HG02973 (cell line): ENCODE measurements at regions not wholly inside any gene's neighbourhood (a gene's known extent, or its start where the extent isn't known, plus 50 kb on each side); places are given as distances from the start of the nearest gene placed in this dataset.

ENCODE experiments used
- ATAC-seq: cut with Tn5 transposase; IDR thresholded peaks from one replicate; pipeline ENCODE4 v1.9.1; 2021; ENCODE audit warnings: moderate library complexity; ENCODE audit not compliant: unreplicated experiment

DNA sequence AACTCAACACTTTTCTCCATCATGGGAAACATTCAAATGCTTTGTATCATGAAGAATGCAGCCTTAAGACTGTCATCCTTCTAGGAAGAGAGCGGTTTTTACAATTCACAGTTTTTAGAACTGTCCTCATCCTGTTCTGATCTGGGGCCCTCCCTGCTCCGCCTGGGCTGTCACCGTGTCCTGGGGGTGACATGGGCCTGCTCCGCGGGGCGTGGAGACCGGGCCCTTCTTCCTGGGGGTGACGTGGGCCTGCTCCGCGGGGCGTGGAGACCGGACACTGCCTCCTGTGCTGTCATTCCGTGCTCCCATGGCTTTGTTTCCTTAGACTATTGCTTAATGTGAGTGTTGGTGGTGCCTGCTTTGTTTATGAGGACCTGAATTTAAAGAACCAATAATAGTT, 122.8 kb downstream of the TMEM18 start:
- no peak for ATAC-seq

DNA sequence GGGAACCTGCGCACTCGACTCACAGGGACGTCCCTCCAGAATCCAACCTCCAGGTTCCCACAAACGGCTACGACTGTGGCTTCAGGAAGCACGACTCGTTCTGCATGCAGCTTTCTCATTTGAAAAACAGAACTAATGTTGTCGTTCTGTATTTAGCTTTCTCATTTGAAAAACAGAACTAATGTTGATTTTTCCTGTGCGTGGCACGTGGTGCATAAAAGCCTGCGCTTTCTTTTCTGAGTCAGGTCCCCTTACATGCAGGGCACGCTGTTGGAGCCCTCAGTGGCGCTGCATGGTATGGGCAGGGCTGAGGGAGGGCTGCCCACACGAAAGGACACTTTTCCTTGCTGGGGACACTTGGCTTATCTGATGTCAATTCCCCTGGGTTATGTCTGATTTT, 124.3 kb downstream of the TMEM18 start:
- ATAC-seq, result no peak

- ATAC-seq, result no peak
These were observed 125.6 kb downstream of the TMEM18 start for GRCh38 chr2:551621-552020.

DNA sequence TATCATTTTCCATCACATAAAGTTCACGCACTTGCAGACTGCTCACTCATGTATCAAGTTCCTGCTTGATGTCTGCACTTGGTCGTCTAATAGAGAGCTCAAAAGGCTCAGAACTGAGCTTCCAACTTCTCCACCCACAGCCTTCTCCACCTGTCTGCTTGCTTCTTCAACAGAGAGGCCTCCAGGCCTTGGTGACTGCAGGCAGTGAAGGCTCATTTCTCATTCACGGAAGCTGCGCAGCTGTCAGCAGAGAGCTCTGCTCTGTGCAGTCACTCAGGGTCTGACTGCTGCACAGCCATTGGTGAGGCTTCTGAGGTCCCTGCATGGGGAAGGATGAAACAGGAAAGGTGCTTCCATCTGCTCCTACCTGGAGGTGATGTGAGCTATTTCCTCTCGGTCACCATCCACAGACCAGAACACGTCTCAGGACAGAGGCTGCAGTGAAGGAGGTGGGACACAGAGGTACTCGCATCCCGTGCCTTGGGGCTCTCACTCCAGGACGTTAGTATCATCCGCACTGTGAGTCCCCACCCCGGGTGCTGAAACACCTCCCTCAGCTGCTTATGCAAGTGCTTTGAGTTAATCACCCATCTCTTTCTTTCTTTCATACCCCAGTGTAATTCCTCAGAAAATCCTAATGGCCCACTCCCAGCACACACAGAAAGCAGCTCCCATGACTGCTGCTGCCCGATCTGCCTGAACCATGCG, 126.2 kb downstream of the TMEM18 start:
- ATAC-seq, result no peak

DNA sequence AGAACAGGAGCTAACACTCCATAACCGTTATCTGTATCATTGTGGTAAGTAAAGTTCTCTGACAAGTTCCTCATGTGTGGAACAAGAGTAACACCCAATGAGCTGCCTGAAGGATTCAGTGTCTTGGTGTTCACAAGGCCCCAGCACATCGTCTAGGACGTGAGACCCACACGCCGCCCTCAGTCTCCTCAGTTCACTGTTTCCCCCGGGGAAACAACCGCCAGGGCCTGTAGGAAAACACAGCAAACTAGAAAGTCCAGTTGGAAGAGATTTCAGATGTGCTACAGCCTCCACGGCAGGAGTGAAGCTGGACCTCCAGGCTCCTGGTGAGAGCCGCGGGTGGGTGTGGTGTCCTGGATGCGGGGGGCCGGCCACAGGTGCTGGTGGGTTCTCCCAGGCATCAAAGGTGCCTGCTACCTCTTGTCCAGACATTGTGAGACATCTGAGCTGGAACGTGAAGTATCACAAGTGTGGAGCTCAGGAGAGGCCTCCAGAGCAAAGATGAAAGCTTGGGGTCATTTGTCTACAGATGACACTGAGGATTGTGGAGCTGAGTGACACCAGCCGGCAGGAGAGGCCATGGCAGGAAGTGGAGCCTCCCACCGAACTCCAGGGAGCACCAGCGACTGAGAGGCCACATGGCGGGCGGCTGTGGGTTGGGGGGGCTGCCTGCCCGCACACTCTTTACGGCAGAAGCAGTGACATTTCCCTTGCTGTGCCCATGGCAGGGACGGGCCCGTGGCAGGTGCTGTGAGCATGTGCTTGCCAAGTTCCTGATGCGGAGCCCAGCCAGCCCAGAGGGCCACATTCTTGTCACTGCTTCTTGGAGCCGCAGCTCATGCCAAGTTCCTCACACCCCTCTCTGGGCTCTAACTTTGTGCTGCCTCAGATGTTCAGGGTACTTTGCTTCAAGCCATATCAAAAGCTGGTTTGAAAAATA, 131.2 kb downstream of the TMEM18 start:
- ATAC-seq, result no peak

DNA sequence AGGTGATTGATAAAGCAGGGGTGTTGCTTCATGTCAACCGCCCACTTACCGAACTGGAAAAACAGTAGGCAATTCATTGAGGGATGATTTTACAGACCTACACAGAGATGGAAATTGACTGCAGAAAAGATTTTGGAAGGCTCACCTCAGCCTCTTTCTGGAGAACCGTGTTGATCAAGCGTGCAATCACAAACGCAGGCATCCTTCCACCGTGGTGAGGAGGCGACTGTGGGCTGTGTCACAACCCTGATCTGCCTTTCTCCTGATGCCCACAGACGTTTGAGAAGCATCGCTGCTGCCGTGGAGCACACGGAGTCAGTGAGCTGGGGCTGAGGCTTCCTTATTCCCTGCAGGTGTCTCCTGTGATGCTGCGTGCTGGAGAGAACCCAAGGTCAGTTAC, 132.0 kb downstream of the TMEM18 start:
- ATAC-seq, result no peak

DNA sequence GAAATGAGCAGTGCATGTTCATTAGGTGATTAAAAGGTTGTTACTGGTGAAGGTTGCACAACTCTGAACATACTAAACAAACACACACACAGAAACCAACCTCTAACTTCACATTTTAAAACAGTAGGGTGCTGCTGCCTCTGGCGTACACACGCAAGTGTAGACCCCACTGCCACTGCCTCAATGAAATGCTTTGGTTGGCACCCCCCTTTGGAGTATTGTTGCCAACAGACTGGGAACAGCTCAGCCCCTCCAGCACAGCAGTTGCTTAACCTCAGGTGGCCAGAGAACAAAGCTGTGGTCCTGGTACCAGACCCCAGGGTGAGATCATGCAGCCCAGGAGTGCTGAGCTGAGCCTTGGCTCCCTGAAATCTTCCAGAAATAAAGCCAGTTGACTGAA, 138.6 kb downstream of the TMEM18 start:
- ATAC-seq, result no peak

- no peak for ATAC-seq
These were observed 142.0 kb downstream of the TMEM18 start for GRCh38 chr2:535222-535621.

GRCh38 chr2:529852-530251, 147.4 kb downstream of the TMEM18 start:
- no peak for ATAC-seq

- no peak for ATAC-seq
These were observed 147.8 kb downstream of the TMEM18 start for GRCh38 chr2:529424-529823.

DNA sequence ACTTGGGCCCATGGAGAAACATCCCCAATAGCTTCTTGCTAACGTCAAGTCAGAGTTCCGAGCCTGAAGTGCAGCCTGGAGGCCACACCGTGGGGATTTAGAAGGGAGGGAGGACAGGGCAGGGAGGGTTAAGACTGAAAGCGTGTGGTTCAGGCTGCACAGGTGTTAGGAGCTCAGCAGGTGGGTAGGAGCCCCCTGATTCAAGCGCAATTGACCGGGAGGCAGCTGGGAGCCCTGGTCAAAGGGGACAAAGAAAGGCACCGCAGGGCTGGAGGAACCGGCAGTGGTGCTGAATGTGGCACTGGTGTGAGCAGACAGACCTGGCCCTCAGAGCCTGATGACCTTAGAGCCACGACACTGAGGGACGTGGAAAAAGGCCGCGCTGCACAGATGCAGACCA, 149.6 kb downstream of the TMEM18 start:
- ATAC-seq, result no peak

DNA sequence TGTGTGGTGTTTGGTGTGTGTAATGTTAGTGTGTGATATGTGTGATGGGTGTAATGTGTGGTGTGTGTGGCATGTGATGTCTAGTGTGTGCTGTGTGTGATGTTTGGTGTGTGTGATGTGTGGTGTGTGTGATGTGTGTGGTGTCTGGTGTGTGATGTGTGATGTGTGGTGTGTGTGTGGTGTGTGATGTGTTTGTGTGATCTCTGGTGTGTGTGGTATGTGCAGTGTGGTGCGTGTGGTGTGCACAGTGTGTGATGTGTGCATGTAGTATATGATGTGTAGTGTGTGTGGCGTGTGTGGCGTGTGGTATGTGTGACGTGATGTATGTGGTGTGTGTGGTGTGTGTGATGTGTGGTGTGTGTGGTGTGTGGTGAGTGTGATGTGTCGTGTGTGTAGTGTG, 150.3 kb downstream of the TMEM18 start:
- ATAC-seq, result no peak

- ATAC-seq, result no peak
These were observed 151.6 kb downstream of the TMEM18 start for GRCh38 chr2:525611-526010.

- no peak for ATAC-seq
These were observed 152.2 kb downstream of the TMEM18 start for GRCh38 chr2:525021-525420.

DNA sequence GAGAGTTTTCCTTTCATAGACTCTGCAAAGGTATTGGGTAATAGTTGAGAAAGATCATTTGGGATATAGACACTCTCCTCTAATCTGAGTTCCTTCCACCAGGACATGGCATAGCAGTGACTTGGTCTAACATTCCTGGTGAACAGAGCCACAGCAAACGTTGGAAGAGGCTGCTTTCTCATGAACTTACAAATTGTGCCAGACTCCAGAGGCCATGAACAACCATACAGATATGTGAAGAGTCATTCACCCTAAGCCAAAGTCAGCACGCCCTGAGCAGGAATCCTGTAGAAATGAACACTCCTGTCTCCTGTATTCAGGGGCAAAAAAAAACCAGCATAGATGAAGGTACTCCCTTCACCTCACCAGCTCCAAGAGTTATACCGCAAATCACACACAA, 152.8 kb downstream of the TMEM18 start:
- ATAC-seq, result no peak

GRCh38 chr2:523698-524270, 153.4 kb downstream of the TMEM18 start:
- ATAC-seq, result no peak

- no peak for ATAC-seq
These were observed 154.4 kb downstream of the TMEM18 start for GRCh38 chr2:522776-523175.

DNA sequence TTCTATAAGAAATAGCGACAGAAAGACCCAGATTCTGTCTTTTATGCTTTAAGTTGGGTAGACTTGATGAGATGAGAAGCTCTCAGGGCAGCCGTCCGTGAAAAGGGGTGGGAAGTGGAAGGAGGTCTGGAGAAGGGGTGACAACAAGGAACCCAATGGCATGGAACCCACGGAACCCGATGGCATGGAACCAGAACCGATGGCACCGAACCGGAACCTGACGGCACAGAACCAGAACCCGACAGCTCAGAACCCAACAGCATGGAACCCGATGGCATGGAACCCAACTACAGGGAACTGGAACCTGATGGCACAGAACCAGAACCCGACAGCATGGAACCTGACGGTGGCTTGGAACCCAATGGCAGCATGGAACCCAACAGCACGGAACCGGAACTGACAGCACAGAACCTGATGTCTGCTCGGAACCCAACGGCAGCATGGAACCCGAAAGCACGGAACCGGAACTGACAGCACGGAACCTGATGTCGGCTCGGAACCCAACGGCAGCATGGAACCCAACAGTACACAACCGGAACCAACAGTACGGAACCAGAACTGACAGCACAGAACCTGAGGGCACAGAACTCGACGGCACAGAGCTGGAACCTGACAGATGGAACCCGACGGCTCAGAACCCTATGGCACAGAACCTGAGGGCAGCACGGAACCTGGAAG, 155.2 kb downstream of the TMEM18 start:
- no peak for ATAC-seq

GRCh38 chr2:520663-521340, 156.4 kb downstream of the TMEM18 start:
- no peak for ATAC-seq

- no peak for ATAC-seq
These were observed 160.3 kb downstream of the TMEM18 start for GRCh38 chr2:516944-517343.

DNA sequence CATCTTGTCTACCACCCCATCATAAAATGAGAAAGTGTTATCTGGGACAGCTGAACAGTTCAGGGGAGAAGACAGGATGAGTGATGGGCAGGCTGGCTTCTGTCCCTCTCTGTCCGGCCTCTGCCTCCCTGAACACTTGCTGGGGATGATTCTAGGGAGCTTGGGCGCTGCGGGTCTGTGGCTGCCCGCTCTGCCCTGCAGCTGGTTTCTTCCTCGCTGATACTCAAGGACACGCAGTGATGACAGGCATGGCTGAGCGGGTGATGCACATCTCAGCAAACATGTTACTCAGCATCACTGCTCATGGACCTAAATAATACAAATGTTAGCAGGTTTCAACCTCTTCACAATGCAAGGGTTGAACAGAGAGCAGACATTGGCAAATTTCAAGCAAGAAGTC, 161.1 kb downstream of the TMEM18 start:
- ATAC-seq, result no peak
